RWPE2 (cell line): ENCODE measurements at regions not wholly inside any gene's neighbourhood (a gene's known extent, or its start where the extent isn't known, plus 50 kb on each side); places are given as distances from the start of the nearest gene placed in this dataset.

Source experiments
- ATAC-seq: fragments of 200-7000 bp; cut with Tn5 transposase; 3 replicates; pipeline ENCODE4 v1.9.1; 2021; ENCODE audit warnings: low read depth
- DNase-seq: peaks from one replicate; pipeline ENCODE4 v3.0.0-alpha.2; 2020; ENCODE audit warnings: low spot score
- H3K27ac ChIP-seq: fragments of 450-650 bp; 2 replicates; pipeline ENCODE4 v1.5.1; 2017; ENCODE audit warnings: mild to moderate bottlenecking; ENCODE audit not compliant: poor library complexity, severe bottlenecking
- H3K27me3 ChIP-seq: fragments of 250-450 bp; sonication (Bioruptor Pico); 2 replicates; pipeline ENCODE4 v1.5.1; 2021; ENCODE audit warnings: mild to moderate bottlenecking, moderate library complexity; ENCODE audit not compliant: insufficient read depth, poor library complexity, severe bottlenecking
- H3K36me3 ChIP-seq: fragments of 250-450 bp; sonication (Bioruptor Pico); 2 replicates; pipeline ENCODE4 v1.5.1; 2020; ENCODE audit warnings: low read depth, mild to moderate bottlenecking, moderate library complexity
- H3K4me1 ChIP-seq: fragments of 250-450 bp; sonication (Bioruptor Pico); 2 replicates; pipeline ENCODE4 v1.5.1; 2021; ENCODE audit warnings: mild to moderate bottlenecking, moderate library complexity; ENCODE audit not compliant: insufficient read depth, poor library complexity, severe bottlenecking
- H3K4me3 ChIP-seq: fragments of 250-450 bp; sonication (Bioruptor Pico); 2 replicates; pipeline ENCODE4 v1.5.1; 2021; ENCODE audit warnings: mild to moderate bottlenecking, moderate library complexity; ENCODE audit not compliant: severe bottlenecking
- H3K9me3 ChIP-seq: fragments of 250-450 bp; sonication (Bioruptor Pico); 2 replicates; pipeline ENCODE4 v1.5.1; 2021; ENCODE audit warnings: mild to moderate bottlenecking, moderate library complexity; ENCODE audit not compliant: severe bottlenecking
- TF ChIP-seq, protein P1 (sequence below): fragments of 450-650 bp; IDR thresholded peaks from one replicate; pipeline ENCODE4 v1.5.1; 2017; ENCODE audit warnings: mild to moderate bottlenecking, moderate library complexity; ENCODE audit not compliant: poor library complexity, severe bottlenecking

DNA sequence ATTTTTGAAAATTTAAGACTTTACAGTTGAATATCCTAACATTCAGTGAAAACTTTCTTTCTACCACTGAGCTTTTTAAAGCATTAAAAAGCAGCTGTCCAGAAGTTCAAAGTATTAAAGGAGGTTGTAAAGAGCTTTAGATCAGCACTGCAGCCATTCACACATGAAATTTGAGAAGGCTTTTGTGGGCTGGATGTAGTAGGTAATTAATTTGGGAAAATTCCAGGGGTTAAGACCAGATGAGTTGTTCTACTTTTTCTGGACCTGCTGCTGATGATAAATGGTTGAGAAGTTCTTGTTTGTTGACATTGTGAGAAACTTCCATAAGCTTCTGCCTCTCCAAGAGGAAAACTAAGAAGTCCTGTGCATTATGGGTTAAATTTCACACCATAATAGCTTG, 1779.6 kb upstream of the PRR20A start:
- Histone ChIP-seq H3K9me3 (no peaks in the 10 kb centered on the region), H3K27ac (no peak overlapping the region), H3K27me3 (no peaks in the 10 kb centered on the region), H3K4me1 (no peaks in the 10 kb centered on the region), H3K4me3 (no peak overlapping the region), H3K36me3 (no peaks in the 10 kb centered on the region)
- TF ChIP-seq, protein P1, sequence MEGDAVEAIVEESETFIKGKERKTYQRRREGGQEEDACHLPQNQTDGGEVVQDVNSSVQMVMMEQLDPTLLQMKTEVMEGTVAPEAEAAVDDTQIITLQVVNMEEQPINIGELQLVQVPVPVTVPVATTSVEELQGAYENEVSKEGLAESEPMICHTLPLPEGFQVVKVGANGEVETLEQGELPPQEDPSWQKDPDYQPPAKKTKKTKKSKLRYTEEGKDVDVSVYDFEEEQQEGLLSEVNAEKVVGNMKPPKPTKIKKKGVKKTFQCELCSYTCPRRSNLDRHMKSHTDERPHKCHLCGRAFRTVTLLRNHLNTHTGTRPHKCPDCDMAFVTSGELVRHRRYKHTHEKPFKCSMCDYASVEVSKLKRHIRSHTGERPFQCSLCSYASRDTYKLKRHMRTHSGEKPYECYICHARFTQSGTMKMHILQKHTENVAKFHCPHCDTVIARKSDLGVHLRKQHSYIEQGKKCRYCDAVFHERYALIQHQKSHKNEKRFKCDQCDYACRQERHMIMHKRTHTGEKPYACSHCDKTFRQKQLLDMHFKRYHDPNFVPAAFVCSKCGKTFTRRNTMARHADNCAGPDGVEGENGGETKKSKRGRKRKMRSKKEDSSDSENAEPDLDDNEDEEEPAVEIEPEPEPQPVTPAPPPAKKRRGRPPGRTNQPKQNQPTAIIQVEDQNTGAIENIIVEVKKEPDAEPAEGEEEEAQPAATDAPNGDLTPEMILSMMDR, result no peak
- no peak for ATAC-seq
- DNase-seq, result no peak

DNA sequence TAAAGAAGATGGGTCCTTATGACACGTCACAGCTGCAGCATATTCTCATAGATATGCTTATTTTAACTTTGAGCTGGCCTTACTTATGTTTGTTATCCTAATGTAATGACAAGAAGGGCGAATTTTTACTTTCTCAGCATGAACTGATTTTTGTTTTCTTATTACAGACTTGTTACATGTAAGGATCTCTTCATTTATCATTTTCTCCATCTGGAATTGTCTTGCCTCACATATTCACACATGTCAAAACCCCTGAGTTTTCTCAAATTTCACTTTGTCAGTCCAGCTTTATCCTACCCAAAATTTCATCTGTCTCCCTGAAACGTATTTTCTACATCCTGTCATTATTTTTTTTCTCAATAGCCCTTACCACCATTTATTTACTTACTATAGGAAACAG, 1774.0 kb upstream of the PRR20A start:
- Histone ChIP-seq H3K4me3 (no peak overlapping the region), H3K4me1 (no peaks in the 10 kb centered on the region), H3K9me3 (no peaks in the 10 kb centered on the region), H3K27me3 (no peaks in the 10 kb centered on the region), H3K36me3 (no peaks in the 10 kb centered on the region), H3K27ac (no peak overlapping the region)
- TF ChIP-seq, protein P1, result no peak
- no peak for DNase-seq
- ATAC-seq, result no peak

DNA sequence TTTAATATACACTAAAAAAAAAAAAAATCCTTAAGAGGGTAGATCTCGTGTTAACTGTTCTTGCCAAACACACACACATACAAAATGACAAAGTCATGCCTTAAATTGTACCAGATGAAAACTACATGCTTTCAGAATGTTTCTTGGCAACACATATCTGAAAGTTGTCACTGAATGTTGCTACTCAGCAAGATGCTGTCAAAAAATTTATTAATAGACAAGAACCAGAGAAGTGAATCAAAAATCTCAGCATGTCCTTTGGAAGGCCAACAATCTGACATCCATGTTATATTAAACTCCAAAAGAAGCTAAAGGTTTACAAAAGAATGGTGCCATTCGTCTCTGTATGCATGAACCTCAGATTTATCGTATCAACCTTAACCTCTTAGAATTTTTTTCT, 1746.2 kb upstream of the PRR20A start:
- H3K36me3 ChIP-seq, result no peaks in the 10 kb centered on the region
- no peaks in the 10 kb centered on the region for H3K27me3 ChIP-seq
- H3K9me3 ChIP-seq, result no peaks in the 10 kb centered on the region
- no peaks in the 10 kb centered on the region for H3K4me1 ChIP-seq
- no peak overlapping the region for H3K27ac ChIP-seq
- no peak overlapping the region for H3K4me3 ChIP-seq
- TF ChIP-seq, protein P1, result no peak
- ATAC-seq (no peak), DNase-seq (no peak)

DNA sequence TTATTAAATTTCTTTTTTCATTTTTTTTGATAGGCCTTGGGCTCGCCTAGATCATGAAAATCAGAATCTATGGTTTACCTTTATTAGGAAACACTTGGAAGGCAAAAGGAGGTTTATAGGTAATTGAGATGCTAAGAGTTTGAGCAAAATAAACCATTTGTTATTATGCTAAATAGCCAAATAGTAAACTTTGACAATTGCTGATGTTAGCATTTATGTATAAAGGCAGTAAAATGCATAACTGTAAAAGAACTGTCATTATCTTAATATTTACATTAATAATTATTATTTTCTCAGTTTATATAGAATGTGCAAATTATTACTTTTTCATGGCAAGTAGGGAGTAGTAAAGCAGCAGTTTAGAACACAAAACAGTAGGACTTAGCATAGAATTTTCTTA, 1737.8 kb upstream of the PRR20A start:
- peaks cover 3% of the 10 kb centered on the region for H3K27me3 ChIP-seq
- H3K36me3 ChIP-seq, result no peaks in the 10 kb centered on the region
- no peak overlapping the region for H3K4me3 ChIP-seq
- DNase-seq (no peak), ATAC-seq (no peak)
- H3K9me3 ChIP-seq, result no peaks in the 10 kb centered on the region
- TF ChIP-seq, protein P1, result no peak
- no peaks in the 10 kb centered on the region for H3K4me1 ChIP-seq
- H3K27ac ChIP-seq, result no peak overlapping the region

- ATAC-seq (no peak), DNase-seq (no peak)
- no peaks in the 10 kb centered on the region for H3K9me3 ChIP-seq
- H3K4me1 ChIP-seq, result no peaks in the 10 kb centered on the region
- H3K36me3 ChIP-seq, result no peaks in the 10 kb centered on the region
- H3K4me3 ChIP-seq, result no peak overlapping the region
- H3K27me3 ChIP-seq, result peaks cover 3% of the 10 kb centered on the region
- TF ChIP-seq, protein P1, result no peak
- no peak overlapping the region for H3K27ac ChIP-seq
These were observed 1736.7 kb upstream of the PRR20A start for GRCh38 chr13:55403887-55404487.
